ENCODE measurements at regions not wholly inside any gene's neighbourhood (a gene's known extent, or its start where the extent isn't known, plus 50 kb on each side); places are given as distances from the start of the nearest gene placed in this dataset.

GRCh38 chrX:68916891-68917290 lies 88.1 kb downstream of the EFNB1 start:
- no peak for TF ChIP-seq CTCF (IDR thresholded peaks at IDR 0.05)
- no peak for TF ChIP-seq POLR2A (IDR thresholded peaks at IDR 0.05)
- no peak for TF ChIP-seq EP300 (IDR thresholded peaks at IDR 0.05)

Measured in stomach (tissue), 4 donors.